GM23338 (cell line): ENCODE measurements at regions not wholly inside any gene's neighbourhood (a gene's known extent, or its start where the extent isn't known, plus 50 kb on each side); places are given as distances from the start of the nearest gene placed in this dataset.

Experiments used
- ATAC-seq: fragments of 200-7000 bp; cut with Tn5 transposase; 3 replicates; pipeline ENCODE4 v1.9.1; 2020
- DNase-seq: peaks from one replicate; pipeline ENCODE4 v3.0.0-alpha.2; 2015; ENCODE audit warnings: low spot score
- H2AFZ ChIP-seq: fragments of 200-600 bp; sonication (generic); 2 replicates; pipeline ENCODE4 v1.8.0; 2016; ENCODE audit warnings: antibody characterized with exemption, mild to moderate bottlenecking, moderate library complexity
- H3F3A ChIP-seq: fragments of 200-600 bp; sonication (generic); replicated peaks from 2 replicates; pipeline ENCODE4 v1.8.0; 2017; ENCODE audit warnings: antibody characterized with exemption, mixed run types, low read depth
- H3K27ac ChIP-seq: fragments of 200-600 bp; sonication (generic); 2 replicates; pipeline ENCODE4 v1.6.1; 2016; ENCODE audit warnings: low read depth
- H3K27me3 ChIP-seq: fragments of 200-600 bp; sonication (generic); 2 replicates; pipeline ENCODE4 v1.8.0; 2016; ENCODE audit warnings: mild to moderate bottlenecking, mixed run types, moderate library complexity; ENCODE audit not compliant: insufficient read depth
- H3K36me3 ChIP-seq: fragments of 200-600 bp; sonication (generic); 2 replicates; pipeline ENCODE4 v1.8.0; 2016; ENCODE audit warnings: mild to moderate bottlenecking; ENCODE audit not compliant: insufficient read depth
- H3K4me1 ChIP-seq: fragments of 200-600 bp; sonication (generic); 2 replicates; pipeline ENCODE4 v1.8.0; 2016; ENCODE audit warnings: mild to moderate bottlenecking, moderate library complexity; ENCODE audit not compliant: insufficient read depth
- H3K4me2 ChIP-seq: fragments of 200-600 bp; sonication (generic); 2 replicates; pipeline ENCODE4 v1.7.1; 2017; ENCODE audit warnings: mixed run types
- H3K4me3 ChIP-seq: fragments of 200-600 bp; sonication (generic); 2 replicates; pipeline ENCODE4 v1.6.1; 2016; ENCODE audit warnings: mixed run types
- H3K79me2 ChIP-seq: fragments of 200-600 bp; sonication (generic); replicated peaks from 2 replicates; pipeline ENCODE4 v1.8.0; 2017; ENCODE audit warnings: mild to moderate bottlenecking; ENCODE audit not compliant: insufficient read depth
- H3K9me2 ChIP-seq: fragments of 200-600 bp; sonication (generic); 2 replicates; pipeline ENCODE4 v1.8.0; 2017; ENCODE audit not compliant: insufficient read depth
- H4K20me1 ChIP-seq: fragments of 200-600 bp; sonication (generic); replicated peaks from 2 replicates; pipeline ENCODE4 v1.8.0; 2017; ENCODE audit warnings: mild to moderate bottlenecking; ENCODE audit not compliant: insufficient read depth
- H3K27ac Mint-ChIP-seq: 2 replicates; pipeline ENCODE4 v1.8.0; 2020; ENCODE audit warnings: inconsistent platforms, mild to moderate bottlenecking, moderate library complexity, mixed read lengths
- H3K27me3 Mint-ChIP-seq: 3 replicates; pipeline ENCODE4 v1.8.0; 2022; ENCODE audit warnings: low read depth, mild to moderate bottlenecking, moderate library complexity, mixed read lengths, inconsistent platforms; ENCODE audit not compliant: insufficient read depth, poor library complexity
- H3K36me3 Mint-ChIP-seq: 3 replicates; pipeline ENCODE4 v1.8.0; 2021; ENCODE audit warnings: low read depth, mild to moderate bottlenecking, inconsistent platforms, moderate library complexity, mixed read lengths
- H3K4me1 Mint-ChIP-seq: 3 replicates; pipeline ENCODE4 v1.8.0; 2020; ENCODE audit warnings: mild to moderate bottlenecking, inconsistent platforms, mixed read lengths
- H3K4me3 Mint-ChIP-seq: 3 replicates; pipeline ENCODE4 v1.8.0; 2021; ENCODE audit warnings: moderate library complexity, mild to moderate bottlenecking, inconsistent platforms, mixed read lengths
- H3K9me3 Mint-ChIP-seq: 3 replicates; pipeline ENCODE4 v1.8.0; 2020; ENCODE audit warnings: moderate library complexity, mild to moderate bottlenecking, inconsistent platforms, mixed read lengths
- CREB1 ChIP-seq: fragments of 250-450 bp; sonication (Bioruptor Pico); IDR thresholded peaks from 2 replicates; pipeline ENCODE4 v1.5.0; 2020; ENCODE audit warnings: low read depth, mild to moderate bottlenecking, moderate library complexity
- ETS1 ChIP-seq: IDR thresholded peaks from 2 replicates; pipeline ENCODE4 v1.6.1; 2016; ENCODE audit warnings: antibody characterized with exemption
- EZH2phosphoT487 ChIP-seq: fragments of 200-600 bp; sonication (generic); IDR thresholded peaks from one replicate; pipeline ENCODE4 v1.8.1; 2018; ENCODE audit warnings: antibody characterized with exemption; ENCODE audit not compliant: unreplicated experiment
- JUNB ChIP-seq: IDR thresholded peaks from one replicate; pipeline ENCODE4 v1.6.1; 2016; ENCODE audit warnings: antibody characterized with exemption; ENCODE audit not compliant: unreplicated experiment
- NANOG ChIP-seq: IDR thresholded peaks from 2 replicates; pipeline ENCODE4 v1.6.1; 2016; ENCODE audit warnings: antibody characterized with exemption, borderline replicate concordance
- POLR2AphosphoS5 ChIP-seq: IDR thresholded peaks from 2 replicates; pipeline ENCODE4 v1.6.1; 2016; ENCODE audit warnings: antibody characterized with exemption, low read depth
- REST ChIP-seq: IDR thresholded peaks from one replicate; pipeline ENCODE4 v1.6.1; 2018; ENCODE audit warnings: antibody characterized with exemption; ENCODE audit not compliant: unreplicated experiment
- STAT1 ChIP-seq: IDR thresholded peaks from one replicate; pipeline ENCODE4 v1.6.1; 2016; ENCODE audit warnings: antibody characterized with exemption; ENCODE audit not compliant: unreplicated experiment
- ZNF114 ChIP-seq: fragments of 250-450 bp; sonication (Bioruptor Pico); IDR thresholded peaks from 2 replicates; pipeline ENCODE4 v1.5.0; 2020; ENCODE audit warnings: mild to moderate bottlenecking, moderate library complexity
- ZNF331 ChIP-seq: fragments of 250-450 bp; sonication (Bioruptor Pico); IDR thresholded peaks from 2 replicates; pipeline ENCODE4 v1.5.0; 2020; ENCODE audit warnings: low read depth, mild to moderate bottlenecking, moderate library complexity
- ZNF462 ChIP-seq: fragments of 250-450 bp; sonication (Bioruptor Pico); IDR thresholded peaks from 2 replicates; pipeline ENCODE4 v1.5.0; 2020; ENCODE audit warnings: mild to moderate bottlenecking, moderate library complexity
- TF ChIP-seq, protein P1 (sequence below), 2 experiments: fragments of 200-600 bp in 1 of 2; sonication (generic) in 1 of 2; conservative IDR thresholded peaks; 2 replicates each; pipeline versions ENCODE4 v1.5.1 to v1.6.1; 2016 to 2017; ENCODE audit warnings: antibody characterized with exemption in 2 of 2, low read depth in 2 of 2, mild to moderate bottlenecking in 2 of 2, moderate library complexity in 1 of 2

GRCh38 chr20:17793986-17794385 is 94.2 kb downstream of the BANF2 start:
- H3K4me2 ChIP-seq, result no peak overlapping the region
- peaks cover 3% of the 10 kb centered on the region; the same call in 2 of the 3 replicates for H3K4me1 Mint-ChIP-seq

More at GRCh38 chr20:17793986-17794385, 94.2 kb downstream of the BANF2 start:
- Histone ChIP-seq H3K4me3 (no peak overlapping the region), H3K79me2 (no peaks in the 10 kb centered on the region), H3K36me3 (no peaks in the 10 kb centered on the region), H2AFZ (no peak overlapping the region), H3K27me3 (no peaks in the 10 kb centered on the region), H3K9me2 (no peaks in the 10 kb centered on the region), H3K27ac (no peak overlapping the region), H3K4me1 (no peaks in the 10 kb centered on the region), H4K20me1 (no peaks in the 10 kb centered on the region), H3F3A (no peaks in the 10 kb centered on the region)
- TF ChIP-seq REST, result no peak
- TF ChIP-seq EZH2phosphoT487, result no peak
- TF ChIP-seq ETS1, result no peak
- no peak for TF ChIP-seq ZNF114 (CRISPR knock-in tag)
- no peak for TF ChIP-seq CREB1
- TF ChIP-seq NANOG, result no peak
- no peak for TF ChIP-seq JUNB
- TF ChIP-seq POLR2AphosphoS5, result no peak
- TF ChIP-seq ZNF462 (CRISPR knock-in tag), result no peak
- TF ChIP-seq, protein P1, sequence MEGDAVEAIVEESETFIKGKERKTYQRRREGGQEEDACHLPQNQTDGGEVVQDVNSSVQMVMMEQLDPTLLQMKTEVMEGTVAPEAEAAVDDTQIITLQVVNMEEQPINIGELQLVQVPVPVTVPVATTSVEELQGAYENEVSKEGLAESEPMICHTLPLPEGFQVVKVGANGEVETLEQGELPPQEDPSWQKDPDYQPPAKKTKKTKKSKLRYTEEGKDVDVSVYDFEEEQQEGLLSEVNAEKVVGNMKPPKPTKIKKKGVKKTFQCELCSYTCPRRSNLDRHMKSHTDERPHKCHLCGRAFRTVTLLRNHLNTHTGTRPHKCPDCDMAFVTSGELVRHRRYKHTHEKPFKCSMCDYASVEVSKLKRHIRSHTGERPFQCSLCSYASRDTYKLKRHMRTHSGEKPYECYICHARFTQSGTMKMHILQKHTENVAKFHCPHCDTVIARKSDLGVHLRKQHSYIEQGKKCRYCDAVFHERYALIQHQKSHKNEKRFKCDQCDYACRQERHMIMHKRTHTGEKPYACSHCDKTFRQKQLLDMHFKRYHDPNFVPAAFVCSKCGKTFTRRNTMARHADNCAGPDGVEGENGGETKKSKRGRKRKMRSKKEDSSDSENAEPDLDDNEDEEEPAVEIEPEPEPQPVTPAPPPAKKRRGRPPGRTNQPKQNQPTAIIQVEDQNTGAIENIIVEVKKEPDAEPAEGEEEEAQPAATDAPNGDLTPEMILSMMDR (conservative IDR thresholded peaks at IDR 0.05; ENCODE audit: low read depth in 2 of 2), result no peak
- no peak for TF ChIP-seq STAT1
- TF ChIP-seq ZNF331 (CRISPR knock-in tag), result no peak
- Mint-ChIP-seq H3K9me3 (peaks cover 4% of the 10 kb centered on the region; the same call in 1 of the 3 replicates), H3K27ac (no peak overlapping the region), H3K27me3 (peaks cover 13% of the 10 kb centered on the region), H3K4me3 (no peak overlapping the region), H3K36me3 (no peaks in the 10 kb centered on the region)
- DNase-seq (no peak), ATAC-seq (no peak)
